NB4 (cell line): ENCODE measurements at regions not wholly inside any gene's neighbourhood (a gene's known extent, or its start where the extent isn't known, plus 50 kb on each side); places are given as distances from the start of the nearest gene placed in this dataset.

Experiments used
- DNase-seq: peaks from one replicate; pipeline ENCODE4 v3.0.0; 2010; ENCODE audit warnings: low read depth
- H3K4me3 ChIP-seq: one replicate; pipeline ENCODE4 v1.5.1; 2011; ENCODE audit warnings: mild to moderate bottlenecking, low read depth, low read length, moderate library complexity
- CTCF ChIP-seq: IDR thresholded peaks from one replicate; pipeline ENCODE4 v1.5.1; 2012; ENCODE audit warnings: low read depth, low read length
- MAX ChIP-seq: IDR thresholded peaks from 2 replicates; pipeline ENCODE4 v1.6.1; 2011; ENCODE audit warnings: low read depth, low read length
- MYC ChIP-seq: IDR thresholded peaks from 2 replicates; pipeline ENCODE4 v1.6.1; 2011; ENCODE audit warnings: low read depth, low read length
- POLR2A ChIP-seq: IDR thresholded peaks from 2 replicates; pipeline ENCODE4 v1.6.1; 2011; ENCODE audit warnings: mild to moderate bottlenecking; ENCODE audit not compliant: insufficient read length; ENCODE audit errors: extremely low read depth

- TF ChIP-seq CTCF (no peak), MAX (no peak), POLR2A (no peak), MYC (no peak)
- no peak overlapping the region for H3K4me3 ChIP-seq
- DNase-seq = no peak
Observed at GRCh38 chr2:102092535-102092934, 50.0 kb upstream of the IL1R1 start.
